GM12878 (cell line): ENCODE measurements at regions not wholly inside any gene's neighbourhood (a gene's known extent, or its start where the extent isn't known, plus 50 kb on each side); places are given as distances from the start of the nearest gene placed in this dataset.

ENCODE experiments used
- ATAC-seq: fragments of 200-7000 bp; cut with Tn5 transposase; 3 replicates; pipeline ENCODE4 v1.9.1; 2020; ENCODE audit warnings: mild to moderate bottlenecking, moderate library complexity
- BruUV-seq: library from RNA; stranded (reverse); fragments of 400-500 nt; replicated peaks from 2 replicates; lab custom pipeline; 2021; lab: Mats Ljungman, UMichigan
- CTCF ChIA-PET: fragments of 300-600 bp; sonication (Branson Sonifier 250); formaldehyde crosslinking; extraction: SDS; loops from one replicate; lab custom pipeline; 2021; ENCODE audit warnings: inconsistent platforms; lab: Yijun Ruan, JAX
- POLR2A ChIA-PET: fragments of 350-600 bp; formaldehyde crosslinking; extraction: SDS; loops from one replicate; lab custom pipeline; 2021; ENCODE audit warnings: inconsistent platforms; lab: Charles Lee
- RAD21 ChIA-PET: fragments of 300-600 bp; sonication (Branson Sonifier 250); formaldehyde crosslinking; loops from one replicate; lab custom pipeline; 2023; ENCODE audit warnings: antibody characterized with exemption; ENCODE audit not compliant: unreplicated experiment; lab: Charles Lee
- SMC1A ChIA-PET: fragments of 300-600 bp; sonication (Branson Sonifier 250); formaldehyde crosslinking; loops from one replicate; lab custom pipeline; 2023; ENCODE audit not compliant: unreplicated experiment, uncharacterized antibody; lab: Charles Lee
- DNase-seq: peaks from one replicate; pipeline ENCODE4 v3.0.0-alpha.2; 2011; ENCODE audit warnings: low read depth, low spot score
- FAIRE-seq: peaks from 3 replicates; lab custom pipeline; 2011; peaks lifted over from hg19 to GRCh38; lab: Jason Lieb, UNC
- H2AFZ ChIP-seq: 2 replicates; pipeline ENCODE4 v1.6.0; 2011; ENCODE audit warnings: low read depth, low read length, control low read depth; ENCODE audit not compliant: control insufficient read depth
- H3K27ac ChIP-seq: 2 replicates; pipeline ENCODE4 v1.5.1; 2011; ENCODE audit warnings: control low read depth; ENCODE audit not compliant: control insufficient read depth, insufficient read depth
- H3K27me3 ChIP-seq, 2 experiments: replicated peaks in 1 of 2; 2 replicates each; pipeline versions ENCODE4 v1.6.0 to v1.6.1; 2011; ENCODE audit warnings: low read length in 1 of 2; ENCODE audit not compliant: control insufficient read depth in 2 of 2, insufficient read depth in 2 of 2
- H3K36me3 ChIP-seq, 2 experiments: 2 replicates each; pipeline ENCODE4 v1.5.1; 2011; ENCODE audit warnings: low read length in 1 of 2; ENCODE audit not compliant: control insufficient read depth in 2 of 2, insufficient read depth in 2 of 2
- H3K4me1 ChIP-seq: 2 replicates; pipeline ENCODE4 v1.6.1; 2011; ENCODE audit warnings: mild to moderate bottlenecking, low read length, moderate library complexity, mixed read lengths; ENCODE audit not compliant: control insufficient read depth, insufficient read depth
- H3K4me2 ChIP-seq: 2 replicates; pipeline ENCODE4 v1.6.0; 2011; ENCODE audit warnings: control low read depth; ENCODE audit not compliant: control insufficient read depth, insufficient read depth
- H3K4me3 ChIP-seq: fragments of 200-600 bp; sonication (generic); 2 replicates; pipeline ENCODE4 v1.5.1; 2016
- H3K79me2 ChIP-seq: 2 replicates; pipeline ENCODE4 v1.6.0; 2011; ENCODE audit warnings: low read length; ENCODE audit not compliant: control insufficient read depth, insufficient read depth
- H3K9ac ChIP-seq: 2 replicates; pipeline ENCODE4 v1.8.0; 2011; ENCODE audit warnings: low read length, control low read depth, mixed read lengths; ENCODE audit not compliant: control insufficient read depth, insufficient read depth
- H3K9me3 ChIP-seq: replicated peaks from 3 replicates; pipeline ENCODE4 v1.5.1; 2011; ENCODE audit warnings: mild to moderate bottlenecking, low read length; ENCODE audit not compliant: control insufficient read depth, insufficient read depth
- H4K20me1 ChIP-seq: 2 replicates; pipeline ENCODE4 v1.6.0; 2011; ENCODE audit not compliant: control insufficient read depth, insufficient read depth
- FOXK2 ChIP-seq: fragments of 450-650 bp; IDR thresholded peaks from 2 replicates; pipeline ENCODE4 v1.6.1; 2017; ENCODE audit warnings: mild to moderate bottlenecking, moderate library complexity
- IRF5 ChIP-seq: fragments of 450-650 bp; IDR thresholded peaks from 2 replicates; pipeline ENCODE4 v1.6.1; 2017; ENCODE audit warnings: borderline replicate concordance
- MTA2 ChIP-seq: fragments of 450-650 bp; IDR thresholded peaks from 2 replicates; pipeline ENCODE4 v1.6.1; 2016; ENCODE audit warnings: low read depth, mild to moderate bottlenecking, moderate library complexity
- MYB ChIP-seq: fragments of 150-350 bp; IDR thresholded peaks from 2 replicates; pipeline ENCODE4 v1.6.1; 2014; ENCODE audit warnings: mild to moderate bottlenecking, low read depth, low read length, borderline replicate concordance
- MYC ChIP-seq: IDR thresholded peaks from 2 replicates; pipeline ENCODE4 v1.6.1; 2011; ENCODE audit warnings: mild to moderate bottlenecking, low read length, moderate library complexity, inconsistent platforms; ENCODE audit not compliant: insufficient read depth, insufficient replicate concordance, insufficient read length, severe bottlenecking
- NFYB ChIP-seq: IDR thresholded peaks from 2 replicates; pipeline ENCODE4 v1.6.1; 2011; ENCODE audit warnings: low read depth, mild to moderate bottlenecking, low read length, improper control_type of control experiment, moderate library complexity; ENCODE audit not compliant: insufficient read depth
- NR2C1 ChIP-seq: fragments of 450-650 bp; IDR thresholded peaks from 2 replicates; pipeline ENCODE4 v1.6.1; 2017; ENCODE audit warnings: antibody characterized with exemption, mild to moderate bottlenecking, moderate library complexity
- PAX8 ChIP-seq: fragments of 450-650 bp; IDR thresholded peaks from 2 replicates; pipeline ENCODE4 v1.6.1; 2017; ENCODE audit warnings: mild to moderate bottlenecking, moderate library complexity
- PBX3 ChIP-seq: IDR thresholded peaks from 2 replicates; pipeline ENCODE4 v1.6.1; 2011; ENCODE audit warnings: mild to moderate bottlenecking, low read depth, low read length, moderate library complexity; ENCODE audit not compliant: insufficient replicate concordance
- RELA ChIP-seq: fragments of 450-650 bp; IDR thresholded peaks from 2 replicates; pipeline ENCODE4 v1.8.0; 2014; ENCODE audit warnings: borderline replicate concordance; ENCODE audit not compliant: partially characterized antibody
- SP1 ChIP-seq: IDR thresholded peaks from one replicate; pipeline ENCODE4 v1.6.1; 2011; ENCODE audit warnings: low read depth, low read length
- SREBF2 ChIP-seq: IDR thresholded peaks from 2 replicates; pipeline ENCODE4 v1.6.1; 2012; ENCODE audit warnings: mild to moderate bottlenecking, low read length
- TCF7 ChIP-seq: IDR thresholded peaks from 2 replicates; pipeline ENCODE4 v1.6.1; 2014; ENCODE audit warnings: antibody characterized with exemption, borderline replicate concordance
- ZBTB33 ChIP-seq: fragments of 450-650 bp; IDR thresholded peaks from 2 replicates; pipeline ENCODE4 v1.6.1; 2017; ENCODE audit warnings: mild to moderate bottlenecking
- ZNF622 ChIP-seq: fragments of 450-650 bp; IDR thresholded peaks from 2 replicates; pipeline ENCODE4 v1.6.1; 2017; ENCODE audit warnings: mild to moderate bottlenecking, inconsistent platforms
- WGBS: methylation state at CpG from one replicate; pipeline ENCODE4 v1.1.6; 2016; ENCODE audit warnings: low lambda C conversion rate; ENCODE audit not compliant: insufficient replicate concordance, insufficient coverage; ENCODE audit errors: missing lambda C conversion rate; 5-methylcytosine and 5-hydroxymethylcytosine counted together
- in situ Hi-C: fragments of 300-500 bp; cut with MboI; formaldehyde crosslinking; loops from 9 replicates; pipeline ENCODE4 v1.14.3; 2018; ENCODE audit warnings: mixed read lengths
- intact Hi-C: fragments of 100-400 bp; cut with micrococcal nuclease; formaldehyde crosslinking; loops from one replicate; pipeline ENCODE4 v1.14.2; 2022; ENCODE audit not compliant: unreplicated experiment
- TF ChIP-seq, protein P1 (sequence below): fragments of 150-350 bp; IDR thresholded peaks from 2 replicates; pipeline ENCODE4 v1.6.1; 2016; ENCODE audit warnings: low read depth, low read length

DNA sequence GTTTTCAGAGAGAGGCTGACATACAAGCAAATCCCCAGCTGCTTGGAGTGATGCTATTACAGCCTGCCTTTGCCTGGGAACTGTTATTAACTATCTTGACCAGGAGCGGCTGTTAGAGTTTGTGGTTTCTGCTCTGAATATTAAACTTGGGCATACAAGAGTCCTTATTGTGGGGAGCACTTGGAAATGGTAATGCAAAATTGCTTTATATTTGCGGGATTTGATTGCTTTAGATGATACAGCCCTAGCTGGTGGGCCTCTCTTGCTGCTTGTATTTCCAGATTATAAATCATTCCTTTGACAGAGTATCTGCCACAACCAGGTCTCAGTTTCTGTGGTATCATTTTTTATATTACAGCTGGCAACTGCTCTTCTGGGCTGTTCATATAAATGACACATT, 101.9 kb upstream of the FAM204A start:
- DNase-seq, result no peak
- intact Hi-C loops (no loop called here), in situ Hi-C loops (no loop called here)
- Histone ChIP-seq H3K4me3 (no peak overlapping the region), H3K27ac (no peak overlapping the region), H2AFZ (no peak overlapping the region), H3K4me1 (no peaks in the 10 kb centered on the region), H4K20me1 (no peaks in the 10 kb centered on the region), H3K79me2 (no peaks in the 10 kb centered on the region), H3K27me3 (no peaks in the 10 kb centered on the region; a peak in 2 of 4 replicates), H3K9me3 (no peaks in the 10 kb centered on the region), H3K4me2 (no peak overlapping the region), H3K9ac (no peak overlapping the region), H3K36me3 (no peaks in the 10 kb centered on the region)
- no peak for ATAC-seq
- POLR2A ChIA-PET, result no interaction called here
- RAD21 ChIA-PET, result no interaction called here
- no TSS peak for BruUV-seq
- FAIRE-seq, result no peak
- TF ChIP-seq PBX3, result no peak
- TF ChIP-seq ZNF622, result no peak
- TF ChIP-seq NFYB, result no peak
- no peak for TF ChIP-seq SP1
- no peak for TF ChIP-seq NR2C1
- TF ChIP-seq RELA, result no peak
- no peak for TF ChIP-seq TCF7
- TF ChIP-seq MYC, result no peak
- TF ChIP-seq MYB, result no peak
- no peak for TF ChIP-seq ZBTB33
- TF ChIP-seq, protein P1, sequence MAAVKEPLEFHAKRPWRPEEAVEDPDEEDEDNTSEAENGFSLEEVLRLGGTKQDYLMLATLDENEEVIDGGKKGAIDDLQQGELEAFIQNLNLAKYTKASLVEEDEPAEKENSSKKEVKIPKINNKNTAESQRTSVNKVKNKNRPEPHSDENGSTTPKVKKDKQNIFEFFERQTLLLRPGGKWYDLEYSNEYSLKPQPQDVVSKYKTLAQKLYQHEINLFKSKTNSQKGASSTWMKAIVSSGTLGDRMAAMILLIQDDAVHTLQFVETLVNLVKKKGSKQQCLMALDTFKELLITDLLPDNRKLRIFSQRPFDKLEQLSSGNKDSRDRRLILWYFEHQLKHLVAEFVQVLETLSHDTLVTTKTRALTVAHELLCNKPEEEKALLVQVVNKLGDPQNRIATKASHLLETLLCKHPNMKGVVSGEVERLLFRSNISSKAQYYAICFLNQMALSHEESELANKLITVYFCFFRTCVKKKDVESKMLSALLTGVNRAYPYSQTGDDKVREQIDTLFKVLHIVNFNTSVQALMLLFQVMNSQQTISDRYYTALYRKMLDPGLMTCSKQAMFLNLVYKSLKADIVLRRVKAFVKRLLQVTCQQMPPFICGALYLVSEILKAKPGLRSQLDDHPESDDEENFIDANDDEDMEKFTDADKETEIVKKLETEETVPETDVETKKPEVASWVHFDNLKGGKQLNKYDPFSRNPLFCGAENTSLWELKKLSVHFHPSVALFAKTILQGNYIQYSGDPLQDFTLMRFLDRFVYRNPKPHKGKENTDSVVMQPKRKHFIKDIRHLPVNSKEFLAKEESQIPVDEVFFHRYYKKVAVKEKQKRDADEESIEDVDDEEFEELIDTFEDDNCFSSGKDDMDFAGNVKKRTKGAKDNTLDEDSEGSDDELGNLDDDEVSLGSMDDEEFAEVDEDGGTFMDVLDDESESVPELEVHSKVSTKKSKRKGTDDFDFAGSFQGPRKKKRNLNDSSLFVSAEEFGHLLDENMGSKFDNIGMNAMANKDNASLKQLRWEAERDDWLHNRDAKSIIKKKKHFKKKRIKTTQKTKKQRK, result no peak
- no peak for TF ChIP-seq PAX8
- TF ChIP-seq SREBF2, result no peak
- TF ChIP-seq MTA2, result no peak
- no peak for TF ChIP-seq IRF5
- TF ChIP-seq FOXK2, result no peak
- SMC1A ChIA-PET, result no interaction called here
- CTCF ChIA-PET, result no interaction called here
- whole genome bisulfite sequencing, result 19% methylated on average over 2 of the region's 2 CpGs
